Stimulated activated CD8-positive, alpha-beta memory T cell treated with anti-CD3 and anti-CD28 coated beads, Interleukin-12 subunit alpha, Interleukin-12 subunit beta, amount 100 ng/mL, for 1 hour (primary cell): ENCODE measurements at regions not wholly inside any gene's neighbourhood (a gene's known extent, or its start where the extent isn't known, plus 50 kb on each side); places are given as distances from the start of the nearest gene placed in this dataset.
"Not testable (repeated sequence)": the region's sequence is repeated elsewhere in the genome, so short reads cannot be mapped to it uniquely, and the experiment has no call there.

Experiments
- DNase-seq: peaks from one replicate; pipeline ENCODE4 v3.0.0-alpha.2; 2020; ENCODE audit warnings: low read depth

DNA sequence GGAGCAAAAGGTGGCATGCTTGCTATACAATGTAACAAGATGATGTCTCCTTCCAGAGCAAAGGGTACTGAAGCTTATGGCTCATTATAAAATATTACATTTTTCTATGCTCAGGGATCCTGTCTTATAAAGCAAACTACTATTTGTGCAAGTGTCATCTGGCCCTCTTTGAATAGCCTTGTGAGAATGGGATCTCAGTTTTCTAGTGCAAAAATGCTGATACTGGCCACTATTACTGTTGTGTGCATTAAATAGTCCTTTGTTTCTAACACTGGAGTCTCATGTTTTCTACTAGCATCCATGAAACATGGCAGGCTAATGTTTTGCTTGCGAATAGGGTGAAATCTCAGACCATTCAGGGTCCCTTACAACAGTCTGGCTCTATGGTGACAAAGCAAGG lies 823.0 kb downstream of the REEP3 start:
- no peak for DNase-seq

DNA sequence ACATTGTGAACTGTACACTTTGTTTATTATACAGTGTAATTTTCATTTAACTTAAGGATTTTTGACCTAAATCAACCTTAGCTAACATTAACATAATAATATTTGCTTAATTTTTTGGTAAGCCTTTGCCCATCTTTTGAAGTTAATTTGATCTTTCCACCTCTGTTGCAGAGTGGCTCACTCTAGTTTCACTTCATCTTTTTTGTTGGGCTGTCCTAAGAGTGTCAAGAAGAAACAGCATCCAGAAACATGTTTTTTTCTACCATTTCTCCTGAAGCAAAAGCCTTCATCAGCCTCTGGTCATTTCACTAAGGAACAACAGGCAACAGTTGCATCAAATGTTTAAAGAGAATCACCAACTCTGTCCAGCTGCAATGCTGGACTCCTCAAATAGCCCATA lies 824.7 kb downstream of the REEP3 start:
- no peak for DNase-seq

DNA sequence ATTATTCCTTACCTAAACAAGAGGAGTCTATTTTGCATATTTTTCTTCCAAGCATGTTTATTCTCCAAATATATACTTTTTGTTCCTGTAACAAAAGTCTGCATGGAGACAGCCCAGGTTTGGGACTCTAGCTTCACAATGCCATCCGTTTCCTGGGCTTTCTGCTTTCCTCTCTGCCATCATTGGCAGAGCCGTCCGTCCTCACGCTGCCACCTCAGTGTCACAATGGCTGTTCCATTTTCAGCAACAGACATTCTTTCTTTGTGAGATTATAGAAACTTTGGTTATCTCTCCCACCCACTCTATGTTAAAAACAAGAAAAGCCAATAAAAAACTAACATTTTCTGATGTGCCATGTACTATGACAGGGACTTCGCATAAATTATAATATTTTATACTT lies 825.2 kb downstream of the REEP3 start:
- no peak for DNase-seq

DNA sequence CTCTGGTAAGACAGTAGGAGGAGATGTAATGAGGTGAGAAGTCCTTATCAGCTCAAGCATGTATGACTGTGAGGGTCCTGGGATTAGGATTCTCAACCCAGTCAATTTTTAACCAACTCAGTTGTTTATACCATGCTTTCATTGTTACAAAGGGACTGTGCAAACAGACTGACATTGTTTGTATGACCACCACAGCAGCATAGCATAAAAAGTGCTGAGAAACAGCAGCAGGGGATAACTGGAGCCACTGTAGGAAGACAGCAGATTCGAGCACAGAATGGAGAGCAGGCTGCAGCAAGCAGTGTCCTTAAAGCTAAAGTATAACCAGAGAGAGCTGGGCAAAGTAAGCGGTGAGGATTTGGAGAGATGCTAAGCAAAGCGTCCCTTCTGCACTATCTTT lies 829.5 kb downstream of the REEP3 start:
- DNase-seq = no peak

DNA sequence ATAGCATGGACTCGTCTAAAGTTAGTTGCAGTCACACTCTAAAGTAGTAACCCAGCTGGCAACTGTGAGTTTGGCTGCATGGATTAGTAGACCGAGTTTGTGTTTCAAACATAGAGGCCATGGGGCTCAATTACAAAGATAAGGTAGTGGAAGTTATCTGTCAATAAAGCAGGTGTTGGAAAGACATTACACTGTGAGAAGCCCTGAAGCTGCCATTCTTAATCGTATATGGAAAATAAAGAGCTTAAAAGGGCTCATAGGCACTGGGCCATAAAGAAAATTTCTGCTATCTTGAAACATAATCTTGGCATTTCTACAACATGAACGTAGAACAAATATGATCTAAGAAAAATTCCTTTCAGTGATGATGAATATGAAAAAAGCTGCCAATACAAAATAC lies 837.7 kb downstream of the REEP3 start:
- no peak for DNase-seq

DNA sequence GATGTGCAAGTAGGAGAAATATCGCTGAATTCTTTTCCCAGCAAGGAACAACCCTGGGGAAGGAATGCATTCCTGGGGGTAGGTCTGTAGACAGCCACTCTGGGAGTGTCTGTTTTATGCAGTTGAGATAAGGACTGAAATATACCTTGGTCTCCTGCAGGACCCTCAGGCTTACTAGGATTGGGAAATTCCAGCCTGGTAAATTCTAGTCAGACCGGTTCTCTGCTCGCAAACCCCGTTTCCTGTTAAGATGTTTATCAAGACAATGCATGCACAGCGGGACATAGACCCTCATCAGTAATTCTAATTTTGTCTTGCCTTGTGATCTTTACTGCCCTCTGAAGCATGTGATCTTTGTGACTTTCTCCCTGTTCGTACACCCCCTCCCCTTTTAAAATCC lies 839.0 kb downstream of the REEP3 start:
- not testable (repeated sequence) for DNase-seq

DNA sequence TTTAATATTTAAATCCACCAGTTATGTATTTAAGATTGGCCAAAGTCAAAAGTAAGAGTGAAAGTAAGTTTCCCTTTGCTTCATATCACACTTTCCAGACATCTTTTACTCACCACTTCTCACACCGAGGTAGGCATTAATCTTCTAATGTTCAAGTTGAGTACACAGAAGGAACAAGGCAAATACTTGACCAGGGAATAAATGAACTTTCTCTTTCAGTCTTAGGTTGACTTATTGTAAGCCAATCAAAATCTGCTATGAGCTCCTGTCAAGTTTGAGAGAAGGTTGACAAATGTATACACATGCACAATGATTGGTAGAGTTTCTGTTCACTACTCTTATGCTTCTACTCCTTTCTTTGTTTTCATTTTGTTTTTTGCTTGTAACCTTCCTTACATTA lies 842.5 kb downstream of the REEP3 start:
- DNase-seq = no peak

DNA sequence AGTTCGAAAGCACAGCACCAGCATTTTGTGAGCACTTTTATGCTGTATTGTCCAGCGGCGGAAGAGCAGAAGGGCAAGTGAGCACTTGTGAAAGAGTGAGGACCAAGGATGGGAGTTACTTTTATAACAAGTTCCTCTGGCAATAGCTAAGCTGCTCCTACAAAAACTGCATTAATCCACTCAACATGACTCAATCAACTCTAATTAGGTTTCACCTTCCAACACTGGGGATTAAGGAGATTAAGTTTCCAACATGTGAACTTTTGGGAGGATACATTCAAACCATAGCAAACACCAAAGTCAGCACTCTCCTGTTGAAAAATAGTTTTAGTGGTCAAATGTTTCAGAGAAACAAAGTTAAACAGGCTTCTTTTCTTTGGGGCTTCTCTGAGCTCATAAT lies 844.5 kb downstream of the REEP3 start:
- DNase-seq = no peak

DNA sequence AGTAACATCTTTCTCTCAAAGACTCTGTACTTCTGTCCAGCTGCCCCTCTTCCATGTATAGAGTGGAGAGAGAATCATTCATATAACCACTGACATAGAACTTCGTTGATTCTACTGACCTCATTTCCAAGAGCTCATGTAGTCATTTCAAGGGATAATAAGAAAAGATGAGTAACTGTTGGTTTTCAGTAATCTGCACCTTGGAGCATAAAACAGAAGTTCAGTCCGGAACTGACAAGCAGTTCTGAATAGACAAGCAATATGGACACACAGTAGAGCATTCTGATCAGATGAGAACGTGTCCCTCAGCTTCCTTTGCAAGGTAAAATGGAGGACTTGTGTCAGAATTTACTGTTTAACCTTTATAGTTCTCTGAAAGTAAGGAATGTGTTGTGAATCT lies 847.1 kb downstream of the REEP3 start:
- no peak for DNase-seq

DNA sequence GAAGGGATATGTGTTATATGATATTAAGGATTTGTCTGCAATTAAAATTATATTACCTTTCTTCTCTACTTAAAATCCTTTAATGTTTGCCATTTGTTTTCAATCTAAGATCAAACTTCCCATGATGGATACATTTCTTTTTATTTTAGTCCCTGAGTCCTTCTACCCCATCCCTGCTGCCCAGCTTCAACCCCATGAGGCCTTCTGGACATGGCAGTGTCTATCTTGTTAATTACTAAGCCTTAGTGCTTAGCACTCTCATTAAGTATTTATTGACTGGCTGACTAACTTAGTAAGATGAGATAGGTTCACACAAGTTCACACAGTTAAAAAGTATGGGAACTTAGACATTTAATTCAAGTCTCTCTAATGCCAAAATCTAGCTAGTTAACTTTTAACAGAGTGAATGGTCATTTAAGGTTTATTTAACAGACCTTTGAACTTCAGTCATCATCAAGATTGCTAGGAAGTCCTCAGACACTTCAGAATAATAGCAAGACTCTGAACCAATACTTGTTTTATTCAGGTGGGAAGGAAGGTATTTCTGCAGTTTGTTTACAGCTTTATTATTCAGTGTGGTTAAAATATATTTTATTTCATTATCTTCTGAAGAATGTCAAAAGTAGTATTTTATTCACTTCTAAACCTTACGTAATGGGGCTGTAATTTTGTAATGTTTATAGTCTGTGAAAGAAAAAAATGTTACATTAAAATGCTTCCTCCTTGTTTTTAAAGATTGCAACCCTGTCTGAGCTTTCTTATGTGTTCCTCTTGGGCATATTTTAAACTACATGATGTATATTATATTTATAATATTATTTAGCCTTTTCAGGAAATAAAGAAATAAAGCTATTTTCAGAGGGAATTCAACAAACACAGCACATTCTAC lies 848.9 kb downstream of the REEP3 start:
- DNase-seq = no peak

DNA sequence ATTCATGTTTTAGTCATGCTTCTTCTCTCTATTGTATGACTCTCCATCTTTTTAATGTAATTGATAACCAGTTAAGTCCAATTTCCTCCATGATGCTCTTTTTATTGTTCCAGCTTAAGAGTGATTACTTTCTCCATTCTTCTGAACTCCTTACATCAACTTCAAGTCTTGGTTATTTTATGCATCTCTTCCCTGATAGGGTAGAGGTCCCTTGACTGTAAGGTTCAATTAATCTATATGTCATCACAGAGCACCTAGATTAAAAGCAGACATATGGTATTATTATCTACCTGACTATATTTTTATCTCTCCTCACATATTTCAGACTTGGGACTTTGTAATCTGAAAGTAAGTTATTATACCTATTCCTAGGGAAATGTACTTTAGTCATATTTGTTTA lies 853.1 kb downstream of the REEP3 start:
- no peak for DNase-seq

DNA sequence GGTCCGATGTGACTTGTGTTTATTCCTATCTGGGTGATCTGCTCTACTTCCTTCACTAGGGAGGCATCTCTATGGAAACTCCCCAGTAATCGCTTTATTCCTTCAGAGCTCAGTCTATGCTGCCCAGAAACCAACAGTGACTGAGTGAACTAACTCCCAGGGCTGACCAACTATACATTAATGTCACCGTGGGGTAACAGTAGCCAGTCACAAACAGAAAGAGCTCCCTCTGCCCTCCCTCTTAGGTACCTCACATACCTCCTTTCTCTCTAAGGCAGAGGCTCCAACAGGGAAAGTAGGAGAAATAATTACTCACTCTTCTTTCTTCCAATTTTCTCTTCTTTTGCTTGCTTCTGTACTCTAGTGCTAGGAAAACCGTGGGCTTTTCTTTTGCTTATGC lies 855.0 kb downstream of the REEP3 start:
- DNase-seq = no peak

DNA sequence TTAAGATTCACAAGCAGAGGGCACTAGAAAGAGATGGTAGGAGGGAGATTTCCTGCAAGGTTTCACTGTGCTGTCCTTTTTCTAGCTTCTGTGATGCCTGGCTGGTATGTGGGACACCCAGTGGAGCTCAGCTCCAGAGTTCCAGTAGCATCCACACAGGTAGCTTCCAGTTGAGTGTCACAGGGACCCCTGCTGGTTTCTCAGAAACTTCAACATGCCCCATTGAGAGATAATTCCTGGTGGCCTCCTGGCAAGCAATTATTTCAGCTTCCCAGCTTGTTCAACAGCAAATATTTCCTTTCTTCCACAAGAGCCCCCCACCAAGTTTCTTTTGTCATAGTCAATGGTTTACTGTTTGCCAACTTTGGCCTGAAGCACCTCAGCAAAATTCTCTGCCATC lies 858.7 kb downstream of the REEP3 start:
- no peak for DNase-seq

DNA sequence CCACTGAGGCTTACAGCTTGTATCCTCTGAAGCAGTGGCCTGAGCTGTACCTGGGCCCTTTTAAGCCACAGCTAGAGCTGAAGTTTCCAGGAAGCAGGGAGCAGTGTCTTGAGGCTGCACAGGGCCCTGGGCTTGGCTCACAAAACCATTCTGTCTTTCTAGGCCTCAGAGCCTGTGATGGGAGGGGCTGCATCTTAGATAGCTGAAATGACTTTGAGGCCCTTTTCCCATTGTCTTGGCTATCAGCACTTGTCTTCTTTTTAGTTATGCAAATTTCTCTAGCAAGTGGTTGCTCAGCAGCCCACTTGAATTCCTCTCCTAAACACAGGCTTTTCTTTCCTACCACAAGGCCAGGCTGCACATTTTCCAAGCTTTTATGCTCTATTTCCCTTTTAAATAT lies 864.2 kb downstream of the REEP3 start:
- no peak for DNase-seq

DNA sequence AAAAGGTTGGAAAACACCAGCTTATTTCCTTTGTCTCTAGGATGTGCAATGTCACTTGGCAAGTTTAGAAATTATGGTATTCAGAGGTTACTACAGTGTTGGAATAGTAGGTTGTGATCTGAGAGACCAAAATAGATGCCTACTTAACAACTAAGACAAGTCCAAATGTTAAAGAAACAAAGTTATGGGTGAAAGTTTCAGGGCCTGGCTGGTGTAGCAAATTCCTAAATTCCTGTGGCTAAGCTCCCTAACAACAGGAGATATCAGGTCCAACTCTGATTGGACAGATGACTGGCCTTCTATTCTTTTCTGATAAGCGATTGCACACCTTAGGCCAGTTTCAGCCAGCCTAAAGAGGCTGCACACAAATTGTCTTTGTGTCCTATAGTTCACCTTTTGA lies 873.5 kb downstream of the REEP3 start:
- DNase-seq = no peak

DNA sequence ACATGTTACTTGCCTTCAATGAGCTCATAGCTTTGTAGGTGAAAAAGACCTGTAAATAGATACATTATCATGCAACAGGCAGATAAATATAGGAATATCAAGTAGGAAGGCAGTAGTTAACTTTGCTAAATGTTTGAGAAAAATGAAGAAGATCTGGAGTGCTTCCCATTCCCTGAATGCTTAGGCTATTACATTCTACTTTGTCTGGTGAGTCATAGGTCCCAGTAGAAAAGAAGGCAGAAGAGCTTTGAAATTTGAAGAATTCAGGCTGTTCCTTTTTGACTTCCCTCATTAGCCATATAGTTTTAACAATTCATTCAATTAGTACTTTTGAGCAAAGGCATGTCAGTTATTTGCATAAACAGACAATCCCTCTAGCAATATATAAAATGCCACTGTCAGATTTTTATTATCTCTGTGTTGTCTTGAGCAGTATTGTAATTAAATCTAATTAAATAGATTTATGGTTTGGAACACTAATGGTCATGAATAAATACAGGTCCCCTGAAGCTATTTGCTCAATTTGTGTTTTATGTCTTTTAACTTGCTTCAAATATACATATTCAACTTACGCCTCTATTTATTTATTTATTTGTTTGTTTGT lies 875.0 kb downstream of the REEP3 start:
- no peak for DNase-seq

DNA sequence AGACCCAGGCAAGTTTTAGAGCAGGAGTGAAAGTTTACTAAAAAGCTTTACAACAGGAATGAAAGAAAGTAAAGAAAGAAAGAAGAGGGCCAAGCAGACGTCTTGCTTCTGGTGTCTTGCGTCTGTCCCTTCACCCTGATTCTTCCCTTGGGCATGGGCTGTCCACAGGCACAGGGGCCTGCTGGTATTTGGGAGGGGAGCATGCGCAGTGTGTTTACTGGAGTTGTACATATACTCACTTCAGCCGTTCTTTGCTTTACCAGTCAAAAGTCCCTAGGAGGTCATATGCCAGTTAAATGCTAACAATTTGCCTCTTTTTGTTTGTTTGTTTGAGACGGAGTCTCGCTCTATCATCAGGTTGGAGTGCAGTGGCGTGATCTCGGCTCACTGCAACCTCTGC lies 875.9 kb downstream of the REEP3 start:
- DNase-seq = no peak

DNA sequence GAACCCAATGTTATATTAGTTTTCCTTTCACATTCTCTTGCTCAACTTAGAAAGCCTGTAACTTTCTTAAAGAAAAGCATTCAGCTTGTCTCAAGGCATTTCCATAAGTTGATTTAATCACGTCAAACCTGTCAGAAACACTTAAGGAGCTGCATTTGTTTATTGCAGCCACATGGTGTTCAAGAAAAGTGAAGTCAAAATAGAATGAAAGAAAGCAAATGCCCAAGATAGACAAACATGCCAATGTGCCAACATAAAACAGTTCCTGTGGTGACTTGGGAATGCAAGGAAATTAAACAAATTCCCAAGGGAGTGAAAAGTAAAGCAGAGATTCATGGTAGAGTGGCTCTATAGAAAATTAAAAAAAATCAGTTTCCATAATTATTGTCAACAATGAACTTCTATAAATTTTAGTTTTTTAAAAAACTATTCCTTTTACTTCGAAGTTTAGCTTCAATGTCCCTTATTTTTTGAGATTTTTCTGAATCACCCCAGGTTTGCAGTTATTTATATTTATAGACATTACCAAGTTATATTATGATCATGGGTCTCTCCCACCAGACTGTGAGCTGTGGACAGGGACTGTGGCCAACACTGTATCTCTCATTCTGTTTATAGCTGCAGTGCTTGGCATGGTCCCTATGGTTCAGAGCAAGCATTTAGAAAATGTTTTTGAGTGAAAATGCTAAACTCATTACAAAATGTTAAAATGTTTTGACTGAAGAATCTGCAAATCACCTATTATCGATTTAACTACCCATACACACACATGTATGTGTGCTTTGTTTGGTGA lies 887.4 kb downstream of the REEP3 start:
- no peak for DNase-seq

DNA sequence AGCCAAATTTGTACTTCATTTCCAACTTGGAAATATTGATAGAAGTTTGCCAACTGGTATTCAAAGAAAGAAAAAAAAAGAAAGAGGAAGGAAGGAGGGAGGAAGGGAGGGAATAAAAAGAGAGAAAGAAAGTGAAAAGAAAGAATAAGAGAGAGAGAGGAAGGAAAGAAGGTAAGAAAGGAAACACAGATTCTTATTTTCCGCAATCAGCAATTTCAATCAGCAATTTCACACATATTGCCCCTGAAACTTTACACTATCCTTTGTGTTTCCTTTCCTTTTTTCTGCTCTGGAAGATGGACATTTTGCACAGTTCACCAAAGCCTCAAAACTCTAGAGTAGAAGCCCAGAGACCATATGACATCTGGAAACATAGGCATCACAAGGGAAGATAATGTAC lies 888.1 kb downstream of the REEP3 start:
- DNase-seq = no peak

DNA sequence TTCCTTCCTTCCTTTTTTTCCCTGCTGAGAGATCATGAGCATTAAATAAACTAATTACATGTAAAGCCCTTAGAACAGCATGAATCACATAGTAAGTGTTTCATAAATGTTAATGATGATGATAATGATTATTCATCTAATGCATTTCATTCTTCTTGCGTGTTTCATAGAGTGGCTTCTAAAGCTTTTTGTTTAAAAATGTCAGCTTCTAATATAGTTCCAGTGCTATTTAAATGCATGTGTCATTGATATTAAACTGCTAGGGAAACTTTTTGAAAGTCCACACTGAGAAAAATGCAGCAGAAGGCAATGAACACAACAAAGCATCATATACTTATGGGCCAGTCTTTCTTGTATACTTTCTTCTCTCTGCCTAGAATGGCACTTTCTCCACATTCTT lies 894.8 kb downstream of the REEP3 start:
- DNase-seq = no peak

DNA sequence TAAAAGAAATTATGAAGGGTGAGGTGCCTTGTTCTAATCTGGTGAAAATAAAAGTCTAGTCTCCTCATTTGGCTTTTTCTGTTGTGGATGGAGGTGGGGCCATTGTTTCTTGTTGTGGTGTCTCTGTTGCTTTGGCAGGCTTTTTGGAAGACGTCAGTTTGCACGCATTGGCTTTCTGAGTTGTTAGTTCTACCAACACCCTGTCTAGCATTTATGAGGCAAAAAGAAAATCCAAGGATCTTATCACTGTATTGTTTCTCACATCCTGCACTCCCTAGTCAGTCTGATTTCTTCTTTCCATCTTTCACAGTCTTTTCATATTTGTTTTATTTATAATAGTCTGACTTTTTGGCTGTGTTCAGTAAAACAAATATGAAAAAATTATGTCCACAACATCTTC lies 898.3 kb downstream of the REEP3 start:
- DNase-seq = no peak

DNA sequence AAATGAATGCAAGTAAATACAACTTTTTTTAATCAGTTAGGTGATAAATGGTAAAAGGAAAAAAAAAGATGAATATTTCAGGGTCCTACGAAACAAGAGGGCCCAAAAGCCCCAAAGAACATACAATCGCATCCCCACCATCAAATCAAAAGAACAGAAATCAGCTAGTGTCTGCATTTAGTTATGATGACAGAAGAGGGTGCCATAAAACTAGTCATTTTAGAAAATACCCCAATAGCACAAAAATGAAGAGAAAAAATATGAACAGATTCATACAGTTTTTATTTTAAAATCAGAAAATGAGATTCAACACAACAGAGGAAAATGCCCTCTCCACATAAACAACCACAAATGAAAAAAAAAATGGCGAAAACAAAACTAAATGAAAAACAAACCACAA lies 905.5 kb downstream of the REEP3 start:
- no peak for DNase-seq

DNA sequence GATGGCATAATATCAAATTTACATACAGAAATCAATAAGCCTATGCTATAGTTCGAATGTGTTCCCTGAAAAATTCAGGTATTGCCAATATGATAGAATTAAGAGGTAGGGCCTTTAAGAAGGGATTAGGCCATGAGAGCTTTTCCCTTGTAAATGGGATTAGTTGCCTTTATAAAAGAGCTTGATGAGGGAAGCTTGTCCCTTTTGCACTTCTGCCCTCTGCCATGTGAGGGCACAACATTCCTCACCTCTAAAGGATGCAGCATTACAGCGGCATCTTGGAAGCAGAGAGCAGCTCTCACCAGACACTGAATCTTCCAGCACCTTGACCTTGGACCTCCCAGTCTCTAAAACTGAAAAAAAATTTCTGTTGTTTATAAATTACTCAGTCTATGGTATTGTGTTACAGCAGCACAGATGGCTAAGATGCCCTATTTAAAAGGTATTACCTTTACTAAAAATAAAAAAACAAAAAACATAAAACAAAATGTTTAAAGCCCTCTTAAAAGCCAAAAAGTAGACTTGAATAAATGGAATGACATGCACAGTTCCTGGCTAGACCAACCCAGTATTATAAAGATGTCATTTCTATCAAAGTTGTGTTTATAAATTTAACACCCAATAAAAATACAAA lies 909.6 kb downstream of the REEP3 start:
- no peak for DNase-seq
